ENCODE measurements at regions not wholly inside any gene's neighbourhood (a gene's known extent, or its start where the extent isn't known, plus 50 kb on each side); places are given as distances from the start of the nearest gene placed in this dataset.

DNA sequence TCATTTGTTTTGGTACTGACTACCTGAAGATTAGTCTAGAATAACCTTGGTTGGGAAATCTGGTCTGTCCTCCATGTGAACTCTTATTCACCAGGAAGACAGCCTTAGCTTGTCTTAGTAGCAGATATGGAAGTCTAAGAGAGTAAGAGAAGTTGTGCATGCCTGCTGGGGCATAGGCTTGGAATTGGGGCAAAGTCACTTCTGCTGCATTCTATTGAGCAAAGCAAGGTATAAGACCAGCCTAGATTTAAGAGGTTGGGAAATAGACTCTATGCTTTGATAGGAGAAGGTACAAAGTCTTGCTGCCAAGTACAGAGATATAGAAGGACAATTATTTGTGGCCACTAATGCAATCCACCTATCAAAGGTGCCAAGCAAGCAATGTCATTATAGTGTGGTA is 464.0 kb upstream of the BOD1L1 start:
- no peak for DNase-seq
- H3K27me3 Mint-ChIP-seq (ENCODE audit: low read depth in 3 of 3) = no peaks in the 10 kb centered on the region
- no peaks in the 10 kb centered on the region for H3K4me1 Mint-ChIP-seq
- H3K27ac Mint-ChIP-seq = no peak overlapping the region
- H3K4me3 Mint-ChIP-seq = no peak overlapping the region
- peaks cover 0 to 8% (median 1%) of the 10 kb centered on the region in 6 donors for H3K9me3 Mint-ChIP-seq
- no peaks in the 10 kb centered on the region for H3K36me3 Mint-ChIP-seq

DNA sequence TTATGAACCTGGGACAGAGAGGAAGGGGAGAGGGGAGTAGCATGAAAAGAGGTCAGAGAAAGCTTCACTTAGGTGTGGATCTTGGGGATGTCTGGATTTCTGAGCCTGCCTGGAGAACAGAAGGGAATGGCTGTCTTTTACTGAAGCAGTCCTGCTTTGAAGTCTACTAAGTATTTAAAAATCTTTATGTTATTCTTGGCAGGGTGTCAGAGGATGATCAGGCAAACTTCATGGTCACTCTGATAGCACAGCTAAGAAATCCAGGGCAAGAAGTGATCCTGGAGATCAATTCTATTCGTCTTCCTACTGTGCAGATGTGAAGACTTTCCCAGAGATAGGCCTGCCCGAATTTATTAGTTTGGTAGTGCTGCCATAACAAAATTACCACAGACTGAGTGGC is 464.4 kb upstream of the BOD1L1 start:
- Mint-ChIP-seq H3K9me3 (peaks cover 0 to 8% (median 1%) of the 10 kb centered on the region in 6 donors), H3K36me3 (no peaks in the 10 kb centered on the region), H3K4me1 (no peaks in the 10 kb centered on the region), H3K27ac (no peak overlapping the region), H3K4me3 (no peak overlapping the region), H3K27me3 (ENCODE audit: low read depth in 3 of 3) (no peaks in the 10 kb centered on the region)
- no peak for DNase-seq

DNA sequence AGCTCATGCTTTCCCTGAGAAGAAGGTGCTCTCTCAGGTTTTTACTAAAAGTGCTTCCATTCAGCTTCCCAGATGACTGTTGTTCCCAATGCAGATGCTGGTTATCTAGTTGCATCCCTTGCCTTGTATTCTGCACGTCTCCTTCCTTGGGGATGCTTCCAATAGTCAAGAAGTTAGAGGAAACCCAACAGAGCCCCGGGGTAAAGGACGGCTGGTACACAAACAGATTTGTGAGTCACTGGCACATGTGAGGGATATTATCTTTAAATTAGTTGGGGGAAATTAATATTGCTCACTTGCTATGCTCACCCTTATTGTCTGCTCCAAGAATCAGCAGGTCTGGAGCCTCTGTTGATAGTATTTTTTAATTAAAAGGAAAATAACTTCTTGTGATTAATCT is 465.2 kb upstream of the BOD1L1 start:
- Mint-ChIP-seq H3K9me3 (peaks cover 0 to 12% (median 3%) of the 10 kb centered on the region in 6 donors), H3K36me3 (peaks cover 0 to under 1% (median 0%) of the 10 kb centered on the region in 3 donors), H3K27me3 (ENCODE audit: low read depth in 3 of 3) (peaks cover 0 to 2% (median 0%) of the 10 kb centered on the region in 3 donors), H3K27ac (no peak overlapping the region), H3K4me1 (no peaks in the 10 kb centered on the region), H3K4me3 (no peak overlapping the region)
- DNase-seq = no peak

DNA sequence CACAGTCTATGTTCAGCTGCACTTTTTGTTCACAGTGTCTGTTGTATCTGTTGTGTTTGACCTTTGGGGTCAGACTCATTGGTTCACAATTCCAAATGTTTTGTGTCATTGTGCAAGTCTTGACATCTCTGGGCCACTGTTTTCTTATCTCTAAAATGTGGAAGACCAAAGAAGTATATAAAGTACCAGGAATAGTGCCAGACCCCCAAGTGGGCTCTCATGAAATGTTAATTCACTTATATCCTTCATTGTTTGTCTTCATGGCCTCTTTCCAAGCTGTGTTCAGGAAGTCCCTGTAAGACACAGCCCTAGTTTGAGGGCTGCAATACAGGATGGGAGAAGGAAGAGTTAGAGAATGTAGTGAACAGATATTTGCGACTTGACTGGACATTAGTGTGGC is 468.3 kb upstream of the BOD1L1 start:
- Mint-ChIP-seq H3K4me3 (no peak overlapping the region), H3K36me3 (peaks cover 0 to 3% (median 0%) of the 10 kb centered on the region in 3 donors), H3K27me3 (ENCODE audit: low read depth in 3 of 3) (peaks cover 0 to 3% (median 0%) of the 10 kb centered on the region in 3 donors), H3K27ac (no peak overlapping the region), H3K9me3 (peaks cover 0 to 10% (median 4%) of the 10 kb centered on the region in 6 donors), H3K4me1 (no peaks in the 10 kb centered on the region)
- DNase-seq = no peak

DNA sequence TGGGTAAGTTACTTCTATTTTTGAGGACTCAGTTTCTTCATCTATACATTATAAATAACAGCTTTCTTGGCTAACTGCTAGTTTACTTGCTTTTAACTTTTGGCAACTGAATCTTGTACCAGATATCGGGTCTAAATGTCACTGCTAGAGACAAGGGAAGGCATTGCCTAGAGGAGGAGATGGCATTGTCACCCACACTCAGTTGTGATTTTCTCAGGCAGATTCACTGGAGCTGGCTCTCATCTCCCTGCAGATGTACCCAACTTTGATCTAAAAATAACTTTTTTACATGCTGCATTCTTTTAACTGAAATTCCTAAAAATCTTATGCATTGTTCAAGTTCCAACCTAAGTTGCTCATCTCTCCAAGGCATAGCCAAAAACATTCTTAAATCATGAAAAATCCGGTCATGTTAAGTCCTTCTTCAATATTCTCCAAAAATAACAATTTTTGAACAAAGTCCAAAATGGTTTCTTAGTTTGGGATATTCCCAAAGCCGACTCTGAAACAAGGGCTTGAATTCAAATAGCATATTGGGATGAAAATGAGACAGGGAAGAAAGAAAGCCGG is 469.0 kb upstream of the BOD1L1 start:
- H3K27ac Mint-ChIP-seq = no peak overlapping the region

DNA sequence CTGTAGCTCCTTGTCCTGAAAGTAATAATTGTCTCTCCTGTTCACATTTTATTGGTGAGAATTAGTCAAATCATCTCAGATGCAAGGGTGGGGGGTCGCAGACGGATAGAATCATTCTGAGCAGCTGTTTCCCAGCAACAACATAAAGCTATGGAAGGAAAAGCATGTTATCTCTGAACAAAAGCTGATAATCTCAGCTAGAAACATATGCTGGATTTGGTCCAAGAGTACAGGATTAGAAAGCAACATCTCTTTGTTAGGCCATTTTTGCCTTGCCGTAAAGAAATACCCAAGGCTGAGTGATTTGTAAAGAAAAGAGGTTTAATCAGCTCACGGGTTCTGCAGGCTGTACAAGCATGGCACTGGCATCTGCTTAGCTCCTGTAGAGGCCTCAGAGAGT is 472.8 kb upstream of the BOD1L1 start:
- Mint-ChIP-seq H3K9me3 (peaks cover 0 to 13% (median 4%) of the 10 kb centered on the region in 6 donors), H3K36me3 (peaks cover 0 to 3% (median 0%) of the 10 kb centered on the region in 3 donors), H3K4me3 (no peak overlapping the region), H3K27me3 (ENCODE audit: low read depth in 3 of 3) (peaks cover 0 to 5% (median 2%) of the 10 kb centered on the region in 3 donors), H3K4me1 (no peaks in the 10 kb centered on the region), H3K27ac (no peak overlapping the region)
- DNase-seq = no peak

More for the DNA sequence above, 469.0 kb upstream of the BOD1L1 start:
- no peak for DNase-seq
- no peaks in the 10 kb centered on the region for H3K4me1 Mint-ChIP-seq
- H3K36me3 Mint-ChIP-seq = peaks cover 0 to 3% (median 0%) of the 10 kb centered on the region in 3 donors
- peaks cover 0 to 10% (median 3%) of the 10 kb centered on the region in 6 donors for H3K9me3 Mint-ChIP-seq
- peaks cover 0 to 3% (median 0%) of the 10 kb centered on the region in 3 donors for H3K27me3 Mint-ChIP-seq (ENCODE audit: low read depth in 3 of 3)
- no peak overlapping the region for H3K4me3 Mint-ChIP-seq

DNA sequence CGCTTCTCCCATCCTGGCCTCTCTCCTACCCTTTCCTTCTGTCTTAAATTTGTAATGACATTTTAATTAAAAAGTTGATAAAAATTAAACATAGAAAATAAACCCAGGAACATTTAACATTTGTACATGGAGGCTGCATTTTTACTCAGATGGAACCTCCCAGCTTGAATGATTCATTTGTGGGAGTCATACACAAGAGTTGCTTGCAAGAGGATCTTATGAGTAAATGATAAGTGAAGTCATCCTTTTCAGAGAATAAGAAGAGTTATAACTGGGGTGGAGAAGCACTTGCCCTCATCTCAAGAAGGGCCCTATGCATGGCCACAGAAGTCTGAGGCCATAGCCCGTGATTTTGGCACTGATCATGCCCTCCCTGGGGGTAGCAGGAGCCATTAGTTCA is 482.9 kb upstream of the BOD1L1 start:
- Mint-ChIP-seq H3K9me3 (peaks cover 2 to 9% (median 5%) of the 10 kb centered on the region in 6 donors), H3K4me3 (no peak overlapping the region)
- DNase-seq = no peak

DNA sequence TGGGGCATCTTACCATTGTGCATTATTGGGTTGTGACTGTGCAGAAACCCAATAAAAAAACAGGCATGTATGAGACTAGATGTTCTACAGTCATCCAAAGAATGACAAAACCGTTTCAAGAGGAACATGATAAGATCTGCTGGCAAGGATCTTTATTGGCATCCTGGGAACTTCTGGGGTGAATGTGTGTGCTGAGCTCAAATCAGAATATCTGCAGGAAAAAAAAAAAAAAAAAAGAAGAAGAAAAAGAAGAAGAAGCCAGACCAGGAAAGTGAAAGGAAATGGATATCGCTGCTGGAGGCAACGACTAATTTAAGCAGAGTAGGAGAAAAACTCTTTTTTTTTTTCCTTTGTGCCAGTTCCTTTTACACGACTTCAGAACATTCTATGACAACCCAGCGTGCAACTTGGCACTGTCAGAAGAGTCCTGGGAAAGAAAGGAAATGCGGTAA is 484.2 kb upstream of the BOD1L1 start:
- Mint-ChIP-seq H3K27me3 (ENCODE audit: low read depth in 3 of 3) (peaks cover 0 to 4% (median 0%) of the 10 kb centered on the region in 3 donors), H3K4me3 (no peak overlapping the region), H3K9me3 (peaks cover 0 to 7% (median 4%) of the 10 kb centered on the region in 6 donors), H3K27ac (no peak overlapping the region), H3K4me1 (no peaks in the 10 kb centered on the region), H3K36me3 (no peaks in the 10 kb centered on the region)
- DNase-seq = no peak

More for the DNA sequence above, 482.9 kb upstream of the BOD1L1 start:
- H3K36me3 Mint-ChIP-seq = no peaks in the 10 kb centered on the region
- no peak overlapping the region for H3K27ac Mint-ChIP-seq
- H3K27me3 Mint-ChIP-seq (ENCODE audit: low read depth in 3 of 3) = peaks cover 0 to 4% (median 0%) of the 10 kb centered on the region in 3 donors
- no peaks in the 10 kb centered on the region for H3K4me1 Mint-ChIP-seq

DNA sequence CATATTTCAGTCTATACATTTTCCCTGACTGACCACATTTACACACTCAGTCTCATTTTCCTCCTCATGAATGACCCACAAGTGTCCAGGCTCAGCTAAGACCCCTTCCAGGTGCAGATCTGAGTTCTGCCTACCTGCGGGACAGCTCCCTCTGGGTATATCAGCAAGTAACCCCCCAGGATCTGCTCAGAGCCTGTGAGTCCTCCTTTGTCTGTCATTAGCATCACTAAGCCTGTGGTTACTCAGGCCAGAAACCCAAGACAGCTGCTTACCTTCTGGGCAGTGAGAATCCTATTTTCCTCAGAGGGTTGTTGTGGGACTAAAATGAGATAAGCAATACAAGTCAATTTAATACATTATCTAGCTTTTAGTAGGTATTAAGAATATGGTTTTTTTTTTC is 487.6 kb upstream of the BOD1L1 start:
- H3K4me3 Mint-ChIP-seq = no peak overlapping the region
- H3K9me3 Mint-ChIP-seq = peaks cover 0 to 2% (median 0%) of the 10 kb centered on the region in 6 donors
- peaks cover 4 to 9% of the 10 kb centered on the region in 2 donors for H3K4me1 Mint-ChIP-seq
- H3K27ac Mint-ChIP-seq = no peak overlapping the region
- DNase-seq = no peak
- peaks cover 0 to 4% (median 0%) of the 10 kb centered on the region in 3 donors for H3K27me3 Mint-ChIP-seq (ENCODE audit: low read depth in 3 of 3)
- H3K36me3 Mint-ChIP-seq = no peaks in the 10 kb centered on the region

DNA sequence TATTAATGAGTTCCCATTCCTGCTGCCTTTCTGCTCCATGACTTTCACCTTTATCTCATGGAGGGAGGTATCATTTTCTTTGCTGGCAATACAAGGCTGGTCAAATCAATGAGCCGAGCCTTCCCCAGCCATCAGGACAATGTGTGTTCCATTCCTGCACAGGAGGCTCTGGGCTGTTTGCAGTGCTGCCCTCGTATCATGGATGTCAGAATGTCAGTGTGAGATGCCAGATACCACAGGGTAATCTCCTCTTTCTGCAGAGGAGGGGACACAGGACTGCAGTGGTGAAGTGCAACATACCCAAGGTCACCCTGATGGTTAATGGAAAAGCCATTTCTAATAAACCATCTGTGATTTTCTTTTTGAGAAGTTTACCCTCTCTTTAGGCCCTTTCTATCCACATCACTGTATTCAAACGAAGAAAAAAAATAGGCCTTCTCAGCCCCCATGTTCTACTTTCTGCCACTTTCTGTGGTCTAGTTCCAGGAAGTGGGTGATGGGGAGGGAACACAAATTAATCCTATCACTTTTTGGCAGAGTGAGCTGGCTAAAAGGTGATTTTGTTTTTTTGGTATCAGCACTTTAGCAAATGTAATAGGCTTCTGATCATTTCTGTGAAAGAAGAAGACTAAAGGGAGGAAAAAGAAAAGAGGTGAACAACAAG is 490.2 kb upstream of the BOD1L1 start:
- Mint-ChIP-seq H3K9me3 (peaks cover 0 to 2% (median 0%) of the 10 kb centered on the region in 6 donors), H3K36me3 (no peaks in the 10 kb centered on the region), H3K4me1 (peaks cover 4 to 9% of the 10 kb centered on the region in 2 donors), H3K27me3 (ENCODE audit: low read depth in 3 of 3) (peaks cover 0 to 2% (median 0%) of the 10 kb centered on the region in 3 donors), H3K27ac (no peak overlapping the region), H3K4me3 (no peak overlapping the region)
- no peak for DNase-seq

DNA sequence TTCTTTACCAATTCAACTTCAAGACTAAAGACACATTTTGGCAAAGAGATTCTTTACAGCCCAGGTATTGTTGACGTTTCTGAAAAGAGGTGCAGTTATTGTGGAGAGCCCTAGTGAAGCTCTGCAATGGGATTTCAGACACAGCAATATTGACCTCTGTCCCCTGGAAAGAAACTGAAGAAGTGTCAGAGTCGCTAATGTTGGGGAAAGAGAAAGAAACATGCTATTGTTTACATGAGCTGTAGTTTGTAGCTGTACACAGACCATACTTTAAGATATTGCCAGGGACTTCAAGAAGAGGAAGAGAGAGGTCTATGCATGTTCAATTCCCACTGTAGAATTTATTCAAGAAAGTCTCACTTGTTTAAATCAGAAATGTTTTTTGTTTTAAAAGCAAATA is 497.3 kb upstream of the BOD1L1 start:
- no peak for DNase-seq
- Mint-ChIP-seq H3K27ac (no peak overlapping the region), H3K4me3 (no peak overlapping the region), H3K36me3 (no peaks in the 10 kb centered on the region), H3K4me1 (no peaks in the 10 kb centered on the region), H3K9me3 (peaks cover 0 to 7% (median 0%) of the 10 kb centered on the region in 6 donors), H3K27me3 (ENCODE audit: low read depth in 3 of 3) (peaks cover 0 to 2% (median 0%) of the 10 kb centered on the region in 3 donors)

DNA sequence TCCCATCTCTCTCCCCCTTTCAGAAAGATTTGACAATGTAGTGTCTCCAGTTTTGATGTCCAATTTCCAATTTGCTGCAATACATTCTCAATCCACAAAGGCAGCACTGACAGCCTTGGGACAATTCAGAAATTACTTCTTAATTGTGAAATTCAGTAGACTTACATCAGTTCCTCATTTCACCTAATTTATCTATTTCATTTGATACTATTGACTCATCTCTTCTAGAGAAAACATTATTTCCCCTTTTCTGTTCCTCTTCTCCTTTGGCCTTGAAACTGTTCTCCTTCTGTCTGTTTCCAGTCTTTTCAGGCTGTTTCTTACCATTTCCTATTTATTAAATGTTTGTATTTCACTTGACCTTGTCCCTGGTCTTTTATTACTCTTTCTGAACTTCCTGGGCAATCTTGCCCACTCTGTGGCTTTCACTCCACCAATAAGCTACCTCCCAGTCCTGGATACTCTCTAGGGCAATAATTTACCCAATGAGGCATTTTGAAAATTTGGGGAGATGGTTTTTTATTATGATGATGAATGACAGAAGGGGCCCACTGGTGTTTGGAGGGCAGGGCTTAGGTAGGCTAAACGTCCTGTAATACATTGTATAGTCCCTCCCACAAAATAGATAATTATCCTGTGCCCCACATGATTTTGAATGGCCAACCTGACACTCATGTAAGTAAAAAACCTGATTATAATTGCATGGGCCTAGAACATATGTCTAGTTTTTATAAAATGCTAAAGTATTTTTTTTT is 498.0 kb upstream of the BOD1L1 start:
- DNase-seq = no peak
- Mint-ChIP-seq H3K4me3 (no peak overlapping the region), H3K27ac (no peak overlapping the region)

DNA sequence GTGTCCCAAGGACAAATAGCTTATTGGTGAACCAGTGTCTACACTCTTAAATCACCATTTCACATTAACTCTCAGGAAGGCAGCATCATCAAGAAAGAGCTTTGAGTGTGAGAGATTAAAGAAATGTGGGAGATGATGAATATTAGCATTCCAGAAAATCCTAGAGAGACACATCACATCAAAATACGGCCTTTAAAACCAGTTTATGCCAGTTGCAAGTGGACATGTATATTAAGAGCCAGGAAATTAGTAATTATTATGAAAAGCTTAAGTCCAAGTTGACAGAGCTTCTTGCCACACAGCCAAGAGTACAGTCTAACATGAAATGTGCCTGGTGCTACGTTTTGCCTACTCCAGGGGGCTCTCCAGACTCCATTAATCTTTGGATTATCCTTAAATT is 503.0 kb upstream of the BOD1L1 start:
- Mint-ChIP-seq H3K4me1 (no peaks in the 10 kb centered on the region), H3K36me3 (no peaks in the 10 kb centered on the region), H3K9me3 (peaks cover 0 to 7% (median 0%) of the 10 kb centered on the region in 6 donors), H3K27me3 (ENCODE audit: low read depth in 3 of 3) (no peaks in the 10 kb centered on the region), H3K4me3 (no peak overlapping the region), H3K27ac (no peak overlapping the region)
- no peak for DNase-seq

More for the DNA sequence above, 498.0 kb upstream of the BOD1L1 start:
- Mint-ChIP-seq H3K36me3 (no peaks in the 10 kb centered on the region), H3K4me1 (no peaks in the 10 kb centered on the region), H3K27me3 (ENCODE audit: low read depth in 3 of 3) (peaks cover 0 to 2% (median 0%) of the 10 kb centered on the region in 3 donors), H3K9me3 (peaks cover 0 to 7% (median 0%) of the 10 kb centered on the region in 6 donors)

DNA sequence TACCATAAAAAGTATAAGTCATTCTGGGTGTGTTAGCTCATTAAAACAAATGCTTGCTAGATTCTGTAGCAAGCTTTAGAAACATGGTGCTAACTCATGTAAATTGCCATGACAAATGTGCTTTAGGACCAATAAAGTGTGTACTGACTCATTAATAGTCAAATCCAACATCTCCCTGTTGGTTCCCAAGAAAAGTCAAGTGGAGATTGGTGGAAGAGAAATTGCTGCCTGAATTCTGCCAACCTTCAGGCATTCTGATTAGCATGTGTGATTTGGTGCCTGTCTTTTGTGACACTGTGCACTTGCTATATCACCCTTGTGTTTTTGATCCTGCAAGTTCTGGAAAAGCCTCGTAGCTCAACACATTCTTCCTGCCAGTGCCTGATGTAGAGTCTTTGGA is 503.8 kb upstream of the BOD1L1 start:
- no peaks in the 10 kb centered on the region for H3K4me1 Mint-ChIP-seq
- H3K27ac Mint-ChIP-seq = no peak overlapping the region
- no peak overlapping the region for H3K4me3 Mint-ChIP-seq

More for the DNA sequence above, 503.8 kb upstream of the BOD1L1 start:
- Mint-ChIP-seq H3K27me3 (ENCODE audit: low read depth in 3 of 3) (no peaks in the 10 kb centered on the region), H3K36me3 (no peaks in the 10 kb centered on the region), H3K9me3 (peaks cover 0 to 7% (median 0%) of the 10 kb centered on the region in 6 donors)
- no peak for DNase-seq

All from immature natural killer cell (primary cell).